SK-N-SH (cell line): ENCODE measurements at regions not wholly inside any gene's neighbourhood (a gene's known extent, or its start where the extent isn't known, plus 50 kb on each side); places are given as distances from the start of the nearest gene placed in this dataset.

ENCODE experiments used
- CTCF ChIA-PET: fragments of 300-600, 350-600 bp; formaldehyde crosslinking; extraction: SDS; loops from one replicate; lab custom pipeline; 2021; lab: Yijun Ruan, JAX
- POLR2A ChIA-PET: fragments of 350-600 bp; sonication (Branson Sonifier 250); formaldehyde crosslinking; extraction: SDS; loops from one replicate; lab custom pipeline; 2020; ENCODE audit warnings: antibody characterized with exemption, inconsistent platforms; lab: Yijun Ruan, JAX
- DNase-seq: peaks from one replicate; pipeline ENCODE4 v3.0.0; 2012
- H2AFZ ChIP-seq: fragments of 200-600 bp; sonication (generic); 2 replicates; pipeline ENCODE4 v1.8.1; 2016; ENCODE audit warnings: antibody characterized with exemption, mild to moderate bottlenecking, low read depth
- H3F3A ChIP-seq: fragments of 200-600 bp; sonication (generic); replicated peaks from 2 replicates; pipeline ENCODE3; 2016; ENCODE audit warnings: antibody characterized with exemption, mild to moderate bottlenecking; ENCODE audit not compliant: insufficient read depth
- H3K27ac ChIP-seq, 2 experiments: fragments of 200-500 bp in 1 of 2; fragments of 200-600 bp in 1 of 2; sonication (Bioruptor generic) in 1 of 2; sonication (generic), shearing (Covaris generic) in 1 of 2; 2 replicates each; pipeline versions ENCODE4 v1.5.1 to v1.6.1; 2014 to 2016; ENCODE audit warnings: low read depth in 2 of 2, inconsistent platforms in 1 of 2, low read length in 1 of 2, mild to moderate bottlenecking in 1 of 2, mixed read lengths in 1 of 2
- H3K27me3 ChIP-seq: fragments of 200-600 bp; sonication (generic), shearing (Covaris generic); 2 replicates; pipeline ENCODE4 v1.6.1; 2016; ENCODE audit warnings: mixed run types; ENCODE audit not compliant: insufficient read depth
- H3K36me3 ChIP-seq, 2 experiments: fragments of 200-500 bp in 1 of 2; fragments of 200-600 bp in 1 of 2; sonication (Bioruptor generic) in 1 of 2; sonication (generic) in 1 of 2; replicated peaks in 1 of 2; 2 replicates each; pipeline versions ENCODE3 to v1.5.1; 2014 to 2016; ENCODE audit warnings: low read length in 1 of 2, mild to moderate bottlenecking in 1 of 2; ENCODE audit not compliant: insufficient read depth in 2 of 2, control insufficient read depth in 1 of 2
- H3K4me1 ChIP-seq, 2 experiments: fragments of 200-500 bp in 1 of 2; fragments of 200-600 bp in 1 of 2; sonication (Bioruptor generic) in 1 of 2; sonication (generic), shearing (Covaris generic) in 1 of 2; 2 replicates each; pipeline versions ENCODE4 v1.5.1 to v1.6.1; 2014 to 2016; ENCODE audit warnings: low read depth in 1 of 2, low read length in 1 of 2, mixed run types in 1 of 2; ENCODE audit not compliant: insufficient read depth in 2 of 2, control insufficient read depth in 1 of 2
- H3K4me2 ChIP-seq: fragments of 200-600 bp; sonication (generic), shearing (Covaris generic); 2 replicates; pipeline ENCODE4 v1.6.1; 2017; ENCODE audit warnings: mixed run types
- H3K4me3 ChIP-seq, 2 experiments: fragments of 200-500 bp in 1 of 2; fragments of 200-600 bp in 1 of 2; sonication (Bioruptor generic) in 1 of 2; sonication (generic), shearing (Covaris generic) in 1 of 2; 2 replicates each; pipeline versions ENCODE4 v1.5.1 to v1.8.1; 2014 to 2016; ENCODE audit warnings: low read depth in 2 of 2, inconsistent platforms in 1 of 2, low read length in 1 of 2, mild to moderate bottlenecking in 1 of 2, mixed read lengths in 1 of 2, moderate library complexity in 1 of 2
- H3K79me2 ChIP-seq: fragments of 200-600 bp; sonication (generic); 2 replicates; pipeline ENCODE4 v1.8.1; 2017; ENCODE audit warnings: mild to moderate bottlenecking; ENCODE audit not compliant: insufficient read depth
- H3K9ac ChIP-seq: fragments of 200-600 bp; sonication (generic); 2 replicates; pipeline ENCODE4 v1.6.1; 2017; ENCODE audit warnings: mixed run types
- H3K9me2 ChIP-seq: fragments of 200-600 bp; sonication (generic); 2 replicates; pipeline ENCODE4 v1.6.1; 2017; ENCODE audit warnings: mixed run types
- H3K9me3 ChIP-seq: fragments of 200-600 bp; sonication (generic); 2 replicates; pipeline ENCODE4 v1.6.1; 2017; ENCODE audit warnings: mixed run types, mild to moderate bottlenecking, moderate library complexity
- H4K20me1 ChIP-seq: fragments of 200-600 bp; sonication (generic); 2 replicates; pipeline ENCODE4 v1.6.1; 2017; ENCODE audit warnings: mild to moderate bottlenecking, mixed run types; ENCODE audit not compliant: insufficient read depth
- ELF1 ChIP-seq: IDR thresholded peaks from 2 replicates; pipeline ENCODE4 v1.4.0; 2012
- EZH2phosphoT487 ChIP-seq: fragments of 200-600 bp; sonication (generic); IDR thresholded peaks from 2 replicates; pipeline ENCODE4 v1.6.1; 2017; ENCODE audit warnings: low read depth, mixed run types, mild to moderate bottlenecking, antibody characterized with exemption, moderate library complexity, borderline replicate concordance
- FOXM1 ChIP-seq: IDR thresholded peaks from 2 replicates; pipeline ENCODE4 v1.4.0; 2012; ENCODE audit warnings: low read depth, mild to moderate bottlenecking
- GATA2 ChIP-seq: sonication (generic); formaldehyde crosslinking; IDR thresholded peaks from 2 replicates; pipeline ENCODE4 v1.5.0; 2020; ENCODE audit warnings: mild to moderate bottlenecking, missing genetic modification reagents
- IRF3 ChIP-seq: fragments of 150-350 bp; IDR thresholded peaks from 2 replicates; pipeline ENCODE4 v1.6.1; 2016; ENCODE audit warnings: mild to moderate bottlenecking, low read depth, low read length
- MEF2A ChIP-seq: IDR thresholded peaks from 2 replicates; pipeline ENCODE4 v1.4.0; 2012; ENCODE audit warnings: low read depth, borderline replicate concordance
- NRF1 ChIP-seq: IDR thresholded peaks from 2 replicates; pipeline ENCODE4 v1.6.1; 2012; ENCODE audit warnings: low read depth, mild to moderate bottlenecking, low read length
- PBX3 ChIP-seq: IDR thresholded peaks from 2 replicates; pipeline ENCODE4; 2012
- RAD21 ChIP-seq: IDR thresholded peaks from 2 replicates; pipeline ENCODE4 v1.6.1; 2012; ENCODE audit warnings: mild to moderate bottlenecking, low read length
- RCOR1 ChIP-seq: fragments of 150-350 bp; IDR thresholded peaks from 2 replicates; pipeline ENCODE4 v1.6.1; 2017; ENCODE audit warnings: antibody characterized with exemption, low read length
- RFX5 ChIP-seq: IDR thresholded peaks from 2 replicates; pipeline ENCODE4 v1.6.1; 2012; ENCODE audit warnings: mild to moderate bottlenecking, improper control_type of control experiment, low read length
- RXRA ChIP-seq: IDR thresholded peaks from 2 replicates; pipeline ENCODE4 v1.4.0; 2012; ENCODE audit warnings: low read depth, mild to moderate bottlenecking, borderline replicate concordance
- TEAD4 ChIP-seq: IDR thresholded peaks from 2 replicates; pipeline ENCODE4 v1.4.0; 2012; ENCODE audit warnings: mild to moderate bottlenecking, borderline replicate concordance; ENCODE audit not compliant: insufficient read depth
- YY1 ChIP-seq: IDR thresholded peaks from 2 replicates; pipeline ENCODE4 v1.4.0; 2012; ENCODE audit warnings: low read depth, mild to moderate bottlenecking
- WGBS: methylation state at CpG from one replicate; pipeline ENCODE4 v1.1.6; 2017; ENCODE audit warnings: low lambda C conversion rate; 5-methylcytosine and 5-hydroxymethylcytosine counted together

- POLR2A ChIA-PET, result no interaction called here
- Histone ChIP-seq H3K9ac (no peak overlapping the region), H3K4me2 (no peak overlapping the region), H3K27me3 (no peaks in the 10 kb centered on the region), H3K27ac (no peak overlapping the region), H3K4me3 (no peak overlapping the region), H3K36me3 (no peaks in the 10 kb centered on the region), H3K4me1 (no peaks in the 10 kb centered on the region), H3K9me2 (no peaks in the 10 kb centered on the region), H3F3A (no peaks in the 10 kb centered on the region), H3K79me2 (no peaks in the 10 kb centered on the region), H3K9me3 (no peaks in the 10 kb centered on the region), H2AFZ (no peak overlapping the region), H4K20me1 (no peaks in the 10 kb centered on the region)
- DNase-seq, result no peak
- CTCF ChIA-PET, result no interaction called here
- TF ChIP-seq RFX5, result no peak
- no peak for TF ChIP-seq FOXM1
Observed at GRCh38 chr2:59998324-59998723, 555.1 kb downstream of the BCL11A start.

- Histone ChIP-seq H3K27me3 (no peaks in the 10 kb centered on the region), H3K9ac (no peak overlapping the region), H3K9me2 (no peaks in the 10 kb centered on the region), H3K79me2 (no peaks in the 10 kb centered on the region), H3K4me3 (no peak overlapping the region), H2AFZ (no peak overlapping the region), H3K27ac (no peak overlapping the region), H3K4me1 (no peaks in the 10 kb centered on the region), H3F3A (no peaks in the 10 kb centered on the region), H3K4me2 (no peak overlapping the region), H3K36me3 (no peaks in the 10 kb centered on the region), H3K9me3 (no peaks in the 10 kb centered on the region), H4K20me1 (no peaks in the 10 kb centered on the region)
- WGBS, result 42% methylated on average over 3 of the region's 3 CpGs
- DNase-seq, result no peak
- TF ChIP-seq IRF3 (no peak), EZH2phosphoT487 (no peak), GATA2 (CRISPR knock-in tag) (no peak), YY1 (no peak), RCOR1 (no peak), NRF1 (no peak), RAD21 (no peak), RXRA (no peak), PBX3 (no peak), TEAD4 (no peak), MEF2A (no peak), ELF1 (no peak)
- ChIA-PET POLR2A (no interaction called here), CTCF (no interaction called here)
Observed at GRCh38 chr2:59997371-59997770, 556.1 kb downstream of the BCL11A start.
